Choroid plexus epithelial cell (primary cell): ENCODE measurements at regions not wholly inside any gene's neighbourhood (a gene's known extent, or its start where the extent isn't known, plus 50 kb on each side); places are given as distances from the start of the nearest gene placed in this dataset.
A peak's percentile ranks its signal among the peaks of the same experiment; 100 is the strongest.

Experiments
- DNase-seq: peaks from one replicate; pipeline ENCODE4 v3.0.0-alpha.2; 2010; ENCODE audit warnings: low read depth
- H3K4me3 ChIP-seq: 2 replicates; pipeline ENCODE4 v1.5.1; 2011; ENCODE audit warnings: low read depth, mild to moderate bottlenecking, control low read depth, low read length, moderate library complexity
- TF ChIP-seq, protein P1 (sequence below): conservative IDR thresholded peaks from 2 replicates; pipeline ENCODE4 v1.5.1; 2011; ENCODE audit warnings: low read depth, mild to moderate bottlenecking, control low read depth, inconsistent platforms, low read length, moderate library complexity

DNA sequence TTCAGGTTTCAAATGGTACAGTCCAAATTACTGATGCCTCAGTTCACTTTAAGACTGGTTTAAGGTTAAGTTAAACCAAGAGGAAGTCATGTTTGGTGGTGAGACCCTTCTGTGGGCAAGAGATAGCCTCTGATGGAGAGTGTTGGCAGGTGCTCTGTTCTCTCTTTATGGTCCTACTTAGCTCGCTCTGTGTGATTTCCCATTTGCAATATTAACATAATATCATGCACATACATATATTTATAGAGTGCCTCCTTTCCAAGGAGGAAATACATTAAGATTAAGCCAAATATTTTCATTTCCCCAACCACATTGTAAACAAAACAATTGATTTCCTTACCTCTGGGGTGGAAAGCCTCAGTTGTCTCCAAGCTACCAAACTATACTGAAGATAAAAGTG lies 222.4 kb downstream of the PIK3C3 start:
- no peak overlapping the region for H3K4me3 ChIP-seq
- no peak for DNase-seq
- TF ChIP-seq, protein P1, sequence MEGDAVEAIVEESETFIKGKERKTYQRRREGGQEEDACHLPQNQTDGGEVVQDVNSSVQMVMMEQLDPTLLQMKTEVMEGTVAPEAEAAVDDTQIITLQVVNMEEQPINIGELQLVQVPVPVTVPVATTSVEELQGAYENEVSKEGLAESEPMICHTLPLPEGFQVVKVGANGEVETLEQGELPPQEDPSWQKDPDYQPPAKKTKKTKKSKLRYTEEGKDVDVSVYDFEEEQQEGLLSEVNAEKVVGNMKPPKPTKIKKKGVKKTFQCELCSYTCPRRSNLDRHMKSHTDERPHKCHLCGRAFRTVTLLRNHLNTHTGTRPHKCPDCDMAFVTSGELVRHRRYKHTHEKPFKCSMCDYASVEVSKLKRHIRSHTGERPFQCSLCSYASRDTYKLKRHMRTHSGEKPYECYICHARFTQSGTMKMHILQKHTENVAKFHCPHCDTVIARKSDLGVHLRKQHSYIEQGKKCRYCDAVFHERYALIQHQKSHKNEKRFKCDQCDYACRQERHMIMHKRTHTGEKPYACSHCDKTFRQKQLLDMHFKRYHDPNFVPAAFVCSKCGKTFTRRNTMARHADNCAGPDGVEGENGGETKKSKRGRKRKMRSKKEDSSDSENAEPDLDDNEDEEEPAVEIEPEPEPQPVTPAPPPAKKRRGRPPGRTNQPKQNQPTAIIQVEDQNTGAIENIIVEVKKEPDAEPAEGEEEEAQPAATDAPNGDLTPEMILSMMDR: no peak

DNA sequence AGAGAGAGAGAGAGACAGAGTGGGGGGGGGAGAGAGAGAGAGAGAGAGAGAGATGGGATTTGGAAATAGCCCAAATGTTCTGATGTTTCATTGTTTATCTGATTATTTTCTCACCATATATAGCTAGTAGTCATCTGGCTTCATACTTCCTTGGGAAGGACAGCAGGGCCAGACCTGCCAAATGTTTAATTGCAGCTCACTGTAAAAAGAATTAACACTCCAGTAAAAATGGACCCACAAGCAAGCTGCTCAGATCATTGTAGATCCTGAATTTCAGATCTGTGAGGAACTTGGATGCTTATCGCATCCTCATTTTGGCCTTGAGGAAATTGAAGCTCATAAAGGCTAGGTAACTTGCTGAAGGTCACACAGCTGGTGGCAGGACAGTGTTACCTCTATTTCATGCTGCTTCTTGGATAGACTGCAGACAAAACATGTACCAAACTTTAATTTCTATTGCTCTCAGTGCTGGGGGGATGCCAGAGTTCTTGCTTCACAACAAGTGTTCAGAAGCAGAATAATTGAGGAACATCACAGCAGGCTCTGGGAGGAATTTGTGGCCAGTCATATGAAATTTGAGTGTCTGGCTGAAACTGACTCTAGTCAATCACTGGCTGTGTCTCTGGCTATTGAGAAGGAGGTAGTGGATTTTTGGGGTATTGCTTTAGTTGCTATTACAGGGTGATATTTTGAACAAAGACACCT lies 223.5 kb downstream of the PIK3C3 start:
- no peak overlapping the region for H3K4me3 ChIP-seq
- no peak for DNase-seq
- TF ChIP-seq, protein P1: no peak

DNA sequence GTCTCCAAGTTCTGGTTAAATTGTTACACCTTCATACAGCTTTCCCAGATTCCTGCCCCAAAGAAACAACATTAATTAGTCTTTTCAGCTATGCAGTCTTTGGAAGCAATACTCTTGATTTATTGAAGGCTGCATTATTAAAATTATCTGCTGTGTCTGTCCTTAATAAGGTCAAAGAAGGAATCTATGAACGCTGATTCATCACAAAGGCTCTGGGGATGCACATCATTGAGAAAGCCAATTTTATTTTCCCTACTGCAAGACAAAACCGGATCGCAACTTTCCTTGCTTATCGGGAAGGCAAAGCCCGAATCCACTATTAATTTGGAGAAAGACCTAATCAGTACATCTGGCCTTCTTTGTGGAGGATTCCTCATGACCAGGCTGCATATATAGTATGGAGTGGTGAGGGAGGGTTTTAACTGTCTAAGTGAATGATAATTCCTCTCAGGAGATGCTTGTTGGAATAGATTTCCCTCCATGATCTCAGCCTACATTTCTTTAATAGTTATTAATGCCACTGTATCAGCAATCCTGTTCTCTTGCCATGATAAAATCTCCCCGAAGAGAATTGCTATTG lies 224.6 kb downstream of the PIK3C3 start:
- TF ChIP-seq, protein P1: no peak
- no peak for DNase-seq

DNA sequence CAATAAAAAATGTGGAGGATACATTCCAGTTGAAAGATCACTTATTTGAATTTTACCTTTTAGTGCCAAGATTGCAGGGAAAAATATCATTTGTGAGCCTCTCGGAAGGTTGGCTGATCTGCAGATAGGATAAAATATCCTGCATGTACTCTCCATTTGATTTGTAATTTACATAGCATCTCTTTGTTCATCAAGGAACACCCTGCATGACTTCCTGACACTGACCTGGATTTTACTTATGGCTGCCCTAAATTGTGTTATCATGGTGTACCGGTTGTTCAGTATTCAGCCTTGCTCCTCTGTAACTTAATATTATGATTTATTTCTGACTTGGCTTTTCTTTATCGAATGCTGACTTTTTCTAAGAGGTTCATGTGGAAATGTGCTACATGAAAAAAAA lies 226.4 kb downstream of the PIK3C3 start:
- DNase-seq: no peak

More for the DNA sequence above, 224.6 kb downstream of the PIK3C3 start:
- H3K4me3 ChIP-seq: no peak overlapping the region

DNA sequence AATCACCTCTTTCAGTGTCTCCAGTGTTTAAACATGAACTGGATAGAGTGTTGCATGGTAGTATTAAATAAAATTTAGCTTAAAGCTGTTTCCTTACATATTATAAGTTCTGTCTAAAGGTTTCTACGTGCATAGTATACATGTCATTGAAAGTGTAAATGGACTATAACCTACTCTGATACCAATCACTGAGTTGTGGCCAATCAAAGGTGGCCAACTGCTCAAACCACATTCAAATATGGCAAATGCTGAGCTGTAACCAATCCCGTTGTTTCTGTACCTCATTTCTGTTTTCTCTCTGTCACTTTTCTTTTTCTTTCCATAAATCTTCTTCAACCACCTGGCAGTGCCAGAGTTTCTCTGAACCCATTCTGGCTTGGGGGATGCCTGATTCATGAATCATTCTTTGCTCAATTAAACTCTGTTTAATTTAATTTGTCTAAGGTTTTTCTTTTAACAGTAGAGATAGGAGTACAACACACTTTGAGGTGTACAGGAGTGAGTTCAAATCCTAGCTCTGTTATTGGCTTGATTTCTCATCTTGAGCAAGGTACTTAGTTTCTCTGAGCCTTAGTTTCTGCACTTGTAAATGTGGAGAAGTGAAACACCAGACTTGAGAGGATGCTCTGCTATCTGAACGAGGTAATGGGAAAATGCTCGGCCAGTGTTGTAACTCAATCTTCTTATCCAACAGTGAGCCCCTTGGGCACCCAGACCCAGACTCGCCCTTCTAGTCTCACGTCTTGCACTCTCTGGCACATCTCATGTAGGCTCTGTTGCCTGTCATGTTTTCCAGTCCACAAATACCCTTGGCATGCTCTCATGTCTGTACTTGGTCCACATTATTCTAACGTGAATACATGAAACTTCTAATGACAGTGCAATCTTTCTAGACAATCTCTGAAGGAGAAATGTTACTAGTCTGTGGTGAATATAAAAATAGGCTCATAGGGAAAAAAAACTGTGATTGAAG lies 228.0 kb downstream of the PIK3C3 start:
- DNase-seq: no peak
- TF ChIP-seq, protein P1: no peak
- no peak overlapping the region for H3K4me3 ChIP-seq

More for the DNA sequence above, 226.4 kb downstream of the PIK3C3 start:
- TF ChIP-seq, protein P1: no peak
- no peak overlapping the region for H3K4me3 ChIP-seq

DNA sequence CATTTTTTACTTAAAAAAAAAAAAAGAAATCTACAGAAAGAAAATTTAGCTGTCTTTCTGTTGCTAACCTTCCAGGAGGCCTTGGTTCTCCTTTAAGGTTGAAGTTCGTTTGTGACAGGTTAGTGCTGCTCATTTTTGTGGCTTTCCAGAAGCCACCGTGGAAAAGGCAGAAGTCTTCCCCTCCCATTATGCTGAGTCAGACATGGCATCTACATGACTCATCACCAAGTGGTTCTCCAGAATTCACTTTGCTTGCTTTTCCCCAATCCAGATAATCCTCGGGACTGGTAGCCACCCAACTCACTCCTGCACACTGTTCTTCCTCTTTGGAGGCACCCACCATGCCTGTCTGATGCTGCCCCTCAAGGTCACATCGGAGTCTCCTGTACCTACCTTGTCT lies 228.7 kb downstream of the PIK3C3 start:
- DNase-seq: peak; percentile 52
- no peak overlapping the region for H3K4me3 ChIP-seq
- TF ChIP-seq, protein P1: no peak
